ENCODE measurements at regions not wholly inside any gene's neighbourhood (a gene's known extent, or its start where the extent isn't known, plus 50 kb on each side); places are given as distances from the start of the nearest gene placed in this dataset.

DNA sequence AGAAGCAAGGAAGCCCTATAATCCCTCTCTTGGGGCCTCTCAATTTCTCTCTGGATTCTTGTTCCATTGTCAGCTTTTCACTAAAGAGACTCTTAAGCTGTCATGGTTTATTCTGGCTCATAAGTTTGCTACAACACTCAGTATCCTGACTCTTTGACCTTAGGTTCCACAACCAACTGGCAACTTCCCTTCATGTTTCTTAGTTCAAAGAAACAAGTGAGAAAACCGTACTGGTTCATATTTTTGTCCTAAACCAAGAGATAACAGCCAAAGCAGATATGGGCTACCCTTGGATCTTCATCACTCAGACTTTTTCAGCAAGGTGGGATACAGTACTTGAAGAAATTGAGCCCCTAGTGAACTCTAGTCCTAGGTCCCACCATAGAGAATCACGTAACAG lies 109.9 kb upstream of the CRIM1 start:
- TF ChIP-seq, protein P1, sequence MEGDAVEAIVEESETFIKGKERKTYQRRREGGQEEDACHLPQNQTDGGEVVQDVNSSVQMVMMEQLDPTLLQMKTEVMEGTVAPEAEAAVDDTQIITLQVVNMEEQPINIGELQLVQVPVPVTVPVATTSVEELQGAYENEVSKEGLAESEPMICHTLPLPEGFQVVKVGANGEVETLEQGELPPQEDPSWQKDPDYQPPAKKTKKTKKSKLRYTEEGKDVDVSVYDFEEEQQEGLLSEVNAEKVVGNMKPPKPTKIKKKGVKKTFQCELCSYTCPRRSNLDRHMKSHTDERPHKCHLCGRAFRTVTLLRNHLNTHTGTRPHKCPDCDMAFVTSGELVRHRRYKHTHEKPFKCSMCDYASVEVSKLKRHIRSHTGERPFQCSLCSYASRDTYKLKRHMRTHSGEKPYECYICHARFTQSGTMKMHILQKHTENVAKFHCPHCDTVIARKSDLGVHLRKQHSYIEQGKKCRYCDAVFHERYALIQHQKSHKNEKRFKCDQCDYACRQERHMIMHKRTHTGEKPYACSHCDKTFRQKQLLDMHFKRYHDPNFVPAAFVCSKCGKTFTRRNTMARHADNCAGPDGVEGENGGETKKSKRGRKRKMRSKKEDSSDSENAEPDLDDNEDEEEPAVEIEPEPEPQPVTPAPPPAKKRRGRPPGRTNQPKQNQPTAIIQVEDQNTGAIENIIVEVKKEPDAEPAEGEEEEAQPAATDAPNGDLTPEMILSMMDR (IDR thresholded peaks at IDR 0.05), result no peak
- TF ChIP-seq POLR2A (IDR thresholded peaks at IDR 0.05) (no peak), EP300 (IDR thresholded peaks at IDR 0.05) (no peak)
